ENCODE measurements at regions not wholly inside any gene's neighbourhood (a gene's known extent, or its start where the extent isn't known, plus 50 kb on each side); places are given as distances from the start of the nearest gene placed in this dataset.

- TF ChIP-seq CTCF (conservative IDR thresholded peaks at IDR 0.05; ENCODE audit: low read depth in 2 of 2) (no peak), REST (IDR thresholded peaks at IDR 0.05; ENCODE audit: unreplicated experiment) (no peak), EZH2 (IDR thresholded peaks at IDR 0.05; ENCODE audit: low read depth, unreplicated experiment) (no peak), POLR2AphosphoS5 (IDR thresholded peaks at IDR 0.05; ENCODE audit: low read depth) (no peak)
Measured at GRCh38 chr13:103157016-103157415, 90.8 kb upstream of the SLC10A2 start.

Measured in GM23338 (cell line).